ENCODE measurements at regions not wholly inside any gene's neighbourhood (a gene's known extent, or its start where the extent isn't known, plus 50 kb on each side); places are given as distances from the start of the nearest gene placed in this dataset.

DNA sequence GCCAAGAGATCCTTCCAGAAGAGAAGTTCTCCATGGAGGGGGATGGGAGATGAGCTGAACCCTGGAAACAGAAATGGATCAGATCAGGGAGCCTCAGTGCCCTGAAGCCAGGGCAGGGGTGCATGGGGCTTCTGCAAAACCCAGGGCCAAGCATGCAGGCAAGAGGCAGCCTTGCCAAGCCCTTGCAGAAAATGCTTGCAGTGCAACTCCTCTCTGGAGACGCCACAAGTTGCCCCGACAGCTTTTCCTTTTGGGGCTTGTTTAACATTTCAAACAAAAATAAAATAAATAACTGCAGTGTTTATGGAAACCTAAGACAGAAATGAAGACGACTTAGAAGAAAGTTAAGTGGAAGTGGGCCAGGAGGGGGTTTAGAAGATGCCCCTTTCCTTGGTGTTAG is 177.5 kb upstream of the TNP1 start:
- Histone ChIP-seq H3K4me3 (ENCODE audit: low read depth, low read length) (no peak overlapping the region), H2AFZ (no peak overlapping the region), H3K36me3 (ENCODE audit: control insufficient read depth, insufficient read depth, low read length) (no peaks in the 10 kb centered on the region), H3K4me1 (no peaks in the 10 kb centered on the region), H3K9me3 (ENCODE audit: control insufficient read depth, low read length) (no peaks in the 10 kb centered on the region), H3K27ac (no peak overlapping the region), H3K27me3 (ENCODE audit: control insufficient read depth, insufficient read depth, low read length) (no peaks in the 10 kb centered on the region), H3K79me2 (no peaks in the 10 kb centered on the region), H3K4me2 (ENCODE audit: low read length) (no peak overlapping the region), H3K9ac (no peak overlapping the region)
- TF ChIP-seq, protein P1, sequence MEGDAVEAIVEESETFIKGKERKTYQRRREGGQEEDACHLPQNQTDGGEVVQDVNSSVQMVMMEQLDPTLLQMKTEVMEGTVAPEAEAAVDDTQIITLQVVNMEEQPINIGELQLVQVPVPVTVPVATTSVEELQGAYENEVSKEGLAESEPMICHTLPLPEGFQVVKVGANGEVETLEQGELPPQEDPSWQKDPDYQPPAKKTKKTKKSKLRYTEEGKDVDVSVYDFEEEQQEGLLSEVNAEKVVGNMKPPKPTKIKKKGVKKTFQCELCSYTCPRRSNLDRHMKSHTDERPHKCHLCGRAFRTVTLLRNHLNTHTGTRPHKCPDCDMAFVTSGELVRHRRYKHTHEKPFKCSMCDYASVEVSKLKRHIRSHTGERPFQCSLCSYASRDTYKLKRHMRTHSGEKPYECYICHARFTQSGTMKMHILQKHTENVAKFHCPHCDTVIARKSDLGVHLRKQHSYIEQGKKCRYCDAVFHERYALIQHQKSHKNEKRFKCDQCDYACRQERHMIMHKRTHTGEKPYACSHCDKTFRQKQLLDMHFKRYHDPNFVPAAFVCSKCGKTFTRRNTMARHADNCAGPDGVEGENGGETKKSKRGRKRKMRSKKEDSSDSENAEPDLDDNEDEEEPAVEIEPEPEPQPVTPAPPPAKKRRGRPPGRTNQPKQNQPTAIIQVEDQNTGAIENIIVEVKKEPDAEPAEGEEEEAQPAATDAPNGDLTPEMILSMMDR (IDR thresholded peaks at IDR 0.05): no peak

DNA sequence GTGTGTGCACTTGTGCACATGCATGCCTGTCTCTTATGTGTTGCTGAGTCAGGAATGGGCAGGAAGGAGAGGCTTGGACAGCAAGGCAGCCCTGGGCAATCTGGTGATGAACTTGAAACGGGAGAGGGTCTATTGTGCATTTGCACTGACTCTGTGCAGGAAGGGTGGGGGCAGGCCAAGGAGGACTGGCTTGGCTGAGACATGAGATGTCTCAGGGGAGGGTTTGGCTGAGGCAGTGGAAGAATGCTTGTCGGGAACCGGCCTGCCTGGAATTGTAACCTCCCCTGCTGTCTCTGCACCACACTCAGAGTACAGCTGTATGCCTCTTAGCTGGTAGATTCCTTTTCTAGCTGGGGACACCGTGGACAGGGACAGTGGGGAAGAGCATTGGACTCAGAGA is 176.1 kb upstream of the TNP1 start:
- Histone ChIP-seq H3K9me3 (ENCODE audit: control insufficient read depth, low read length) (no peaks in the 10 kb centered on the region), H3K9ac (no peak overlapping the region), H3K36me3 (ENCODE audit: control insufficient read depth, insufficient read depth, low read length) (no peaks in the 10 kb centered on the region), H3K27me3 (ENCODE audit: control insufficient read depth, insufficient read depth, low read length) (no peaks in the 10 kb centered on the region), H3K4me2 (ENCODE audit: low read length) (no peak overlapping the region), H3K79me2 (no peaks in the 10 kb centered on the region), H3K27ac (no peak overlapping the region), H3K4me1 (no peaks in the 10 kb centered on the region), H3K4me3 (ENCODE audit: low read depth, low read length) (no peak overlapping the region), H2AFZ (no peak overlapping the region)
- TF ChIP-seq, protein P1 (IDR thresholded peaks at IDR 0.05): no peak

DNA sequence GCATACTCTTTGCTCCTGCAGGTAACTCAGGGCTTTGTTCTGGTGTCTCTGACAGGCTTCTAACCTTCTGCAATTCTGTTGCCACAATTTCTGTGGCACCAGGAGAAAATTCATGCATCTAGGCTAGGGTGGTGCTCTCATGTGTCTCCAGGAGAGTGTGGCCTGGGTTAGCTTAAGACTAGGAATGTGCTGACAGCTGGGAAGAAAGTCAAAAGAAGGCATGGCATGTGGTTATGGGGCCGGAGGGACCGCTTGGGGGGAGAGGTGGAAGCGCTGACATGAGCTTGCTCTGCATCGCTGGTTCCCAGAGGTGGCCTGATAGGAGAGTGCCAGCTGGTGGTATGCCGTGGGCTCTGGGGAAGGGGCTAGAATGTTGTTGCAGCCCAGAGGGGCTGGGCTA is 173.3 kb upstream of the TNP1 start:
- Histone ChIP-seq H3K4me1 (no peaks in the 10 kb centered on the region), H3K36me3 (ENCODE audit: control insufficient read depth, insufficient read depth, low read length) (no peaks in the 10 kb centered on the region), H3K4me2 (ENCODE audit: low read length) (no peak overlapping the region), H3K9me3 (ENCODE audit: control insufficient read depth, low read length) (no peaks in the 10 kb centered on the region), H3K27ac (no peak overlapping the region), H2AFZ (no peak overlapping the region), H3K4me3 (ENCODE audit: low read depth, low read length) (no peak overlapping the region), H3K9ac (no peak overlapping the region), H3K27me3 (ENCODE audit: control insufficient read depth, insufficient read depth, low read length) (no peaks in the 10 kb centered on the region), H3K79me2 (no peaks in the 10 kb centered on the region)
- TF ChIP-seq, protein P1 (IDR thresholded peaks at IDR 0.05): no peak

DNA sequence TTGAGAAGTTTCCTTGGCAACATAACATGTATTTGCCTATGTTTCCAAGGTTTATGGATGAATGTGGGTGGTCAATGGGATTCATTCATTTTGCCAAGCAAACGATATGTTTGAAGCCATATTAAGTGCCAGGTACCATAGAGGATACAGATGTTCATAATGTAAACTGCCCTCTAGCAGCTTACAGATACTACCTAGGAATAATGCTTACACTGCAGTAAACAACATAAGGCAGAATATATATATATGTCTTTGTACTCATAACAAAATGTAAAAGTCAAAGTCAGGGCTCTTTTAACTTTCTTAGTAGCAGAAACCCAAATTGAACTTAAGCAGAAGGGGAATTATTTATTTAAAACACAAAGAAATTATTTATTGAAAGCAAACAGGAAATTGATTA is 171.6 kb upstream of the TNP1 start:
- Histone ChIP-seq H3K4me2 (ENCODE audit: low read length) (no peak overlapping the region), H3K27ac (no peak overlapping the region), H2AFZ (no peak overlapping the region), H3K4me3 (ENCODE audit: low read depth, low read length) (no peak overlapping the region), H3K36me3 (ENCODE audit: control insufficient read depth, insufficient read depth, low read length) (no peaks in the 10 kb centered on the region), H3K27me3 (ENCODE audit: control insufficient read depth, insufficient read depth, low read length) (no peaks in the 10 kb centered on the region), H3K4me1 (no peaks in the 10 kb centered on the region), H3K79me2 (no peaks in the 10 kb centered on the region), H3K9ac (no peak overlapping the region), H3K9me3 (ENCODE audit: control insufficient read depth, low read length) (no peaks in the 10 kb centered on the region)
- TF ChIP-seq, protein P1 (IDR thresholded peaks at IDR 0.05): no peak

DNA sequence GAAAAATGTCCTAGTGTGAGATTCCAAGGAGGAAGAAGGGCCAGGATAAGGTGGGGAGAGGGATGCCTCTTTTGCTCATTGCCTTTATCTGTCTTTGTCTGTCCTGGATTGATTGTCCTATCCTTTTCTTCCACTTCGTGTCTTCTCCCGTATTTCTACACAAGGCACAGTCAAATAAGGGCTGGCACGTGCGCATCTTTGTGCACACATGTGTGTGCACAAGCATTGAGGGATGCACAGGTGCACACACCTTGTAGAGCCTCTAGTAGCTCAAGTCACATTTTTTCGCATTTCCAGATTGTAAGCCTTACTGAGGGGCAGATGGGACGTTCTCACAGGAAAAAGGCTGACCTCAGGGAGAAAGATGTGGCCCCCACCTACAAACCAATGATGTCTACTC is 170.2 kb upstream of the TNP1 start:
- H3K9ac ChIP-seq: no peak overlapping the region
- H3K4me1 ChIP-seq: no peaks in the 10 kb centered on the region
- H3K27ac ChIP-seq: no peak overlapping the region
- TF ChIP-seq, protein P1 (IDR thresholded peaks at IDR 0.05): no peak
- no peaks in the 10 kb centered on the region for H3K27me3 ChIP-seq (ENCODE audit: control insufficient read depth, insufficient read depth, low read length)
- H3K9me3 ChIP-seq (ENCODE audit: control insufficient read depth, low read length): no peaks in the 10 kb centered on the region
- no peaks in the 10 kb centered on the region for H3K36me3 ChIP-seq (ENCODE audit: control insufficient read depth, insufficient read depth, low read length)
- H3K4me2 ChIP-seq (ENCODE audit: low read length): no peak overlapping the region
- no peak overlapping the region for H2AFZ ChIP-seq
- H3K79me2 ChIP-seq: no peaks in the 10 kb centered on the region
- no peak overlapping the region for H3K4me3 ChIP-seq (ENCODE audit: low read depth, low read length)
